Fibroblast of villous mesenchyme (primary cell): ENCODE measurements at regions not wholly inside any gene's neighbourhood (a gene's known extent, or its start where the extent isn't known, plus 50 kb on each side); places are given as distances from the start of the nearest gene placed in this dataset.

Experiments used
- DNase-seq: peaks from one replicate; pipeline ENCODE4 v3.0.0-alpha.2; 2010; ENCODE audit warnings: low read depth
- H3K4me3 ChIP-seq: 2 replicates; pipeline ENCODE4 v1.5.1; 2011; ENCODE audit warnings: low read depth, mild to moderate bottlenecking, low read length
- CTCF ChIP-seq: IDR thresholded peaks from 2 replicates; pipeline ENCODE4 v1.5.1; 2012; ENCODE audit warnings: low read depth, mild to moderate bottlenecking, low read length; ENCODE audit not compliant: insufficient read depth

- no peak overlapping the region for H3K4me3 ChIP-seq
- TF ChIP-seq CTCF = no peak
- no peak for DNase-seq
Observed at GRCh38 chr2:38153476-38154135, 77.7 kb upstream of the CYP1B1 start.

- DNase-seq = no peak
- no peak for TF ChIP-seq CTCF
- H3K4me3 ChIP-seq = no peak overlapping the region
Observed at GRCh38 chr2:38152913-38153312, 77.0 kb upstream of the CYP1B1 start.

- no peak overlapping the region for H3K4me3 ChIP-seq
- no peak for DNase-seq
- TF ChIP-seq CTCF = no peak
Observed at GRCh38 chr2:38152035-38152434, 76.1 kb upstream of the CYP1B1 start.

DNA sequence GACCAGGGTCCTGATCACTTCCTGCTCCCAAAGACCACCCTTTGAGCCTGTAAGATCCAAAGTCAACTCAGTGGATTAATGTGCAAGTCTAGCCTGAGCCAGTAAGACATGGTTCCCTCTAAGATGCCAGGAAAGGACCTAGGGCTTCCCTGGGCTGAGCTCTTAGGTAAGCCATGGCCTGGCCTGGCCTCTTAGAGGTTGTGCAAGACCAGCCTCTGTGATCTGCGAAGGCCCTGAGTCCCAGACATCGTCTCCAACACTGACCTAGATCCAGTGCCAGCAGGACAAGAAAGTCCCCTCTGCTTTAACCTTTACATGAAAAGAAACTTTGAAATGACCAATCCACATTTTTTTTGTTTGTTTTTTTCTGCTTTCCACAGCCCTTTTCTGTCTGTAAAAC is 73.6 kb upstream of the CYP1B1 start:
- no peak overlapping the region for H3K4me3 ChIP-seq
- no peak for TF ChIP-seq CTCF
- peak; percentile 38 for DNase-seq

- H3K4me3 ChIP-seq = no peak overlapping the region
- DNase-seq = peak; percentile 88
- no peak for TF ChIP-seq CTCF
Observed at GRCh38 chr2:38148501-38148900, 72.5 kb upstream of the CYP1B1 start.

GRCh38 chr2:38147333-38148121 is 71.6 kb upstream of the CYP1B1 start:
- H3K4me3 ChIP-seq = no peak overlapping the region
- no peak for TF ChIP-seq CTCF
- DNase-seq = peak; percentile 36
